OCI-LY1 (cell line): ENCODE measurements at regions not wholly inside any gene's neighbourhood (a gene's known extent, or its start where the extent isn't known, plus 50 kb on each side); places are given as distances from the start of the nearest gene placed in this dataset.

ENCODE experiments used
- EZH2 ChIP-seq: fragments of 200-600 bp; sonication (generic), shearing (Covaris generic); IDR thresholded peaks from 2 replicates; pipeline ENCODE4 v1.8.0; 2017; ENCODE audit warnings: borderline replicate concordance, mixed run types, mild to moderate bottlenecking, antibody characterized with exemption, low read length, moderate library complexity, mixed read lengths
- TF ChIP-seq, protein P1 (sequence below): fragments of 200-600 bp; sonication (generic), shearing (Covaris generic); IDR thresholded peaks from 2 replicates; pipeline ENCODE4 v1.5.1; 2017; ENCODE audit warnings: mild to moderate bottlenecking, antibody characterized with exemption, low read length, moderate library complexity, mixed read lengths

DNA sequence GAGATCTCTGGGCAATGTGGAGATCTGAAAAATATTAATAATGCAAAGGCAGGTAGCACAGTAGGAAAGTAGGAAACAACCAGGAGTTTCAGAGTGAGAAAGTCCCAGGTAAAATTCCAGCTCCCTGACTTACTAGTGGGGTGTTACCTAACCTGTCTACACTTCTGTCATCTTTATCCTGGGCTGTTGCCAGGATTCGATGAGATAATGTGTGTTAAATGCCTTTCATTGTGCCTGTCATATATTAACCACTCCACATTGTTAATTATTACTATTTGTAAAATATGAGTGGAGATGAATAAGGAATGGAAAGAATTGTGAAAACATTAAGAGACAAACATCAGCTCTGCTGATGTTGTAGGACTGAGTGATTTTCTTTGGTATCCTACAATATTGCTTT is 50.0 kb upstream of the FRMD4A start:
- TF ChIP-seq, protein P1, sequence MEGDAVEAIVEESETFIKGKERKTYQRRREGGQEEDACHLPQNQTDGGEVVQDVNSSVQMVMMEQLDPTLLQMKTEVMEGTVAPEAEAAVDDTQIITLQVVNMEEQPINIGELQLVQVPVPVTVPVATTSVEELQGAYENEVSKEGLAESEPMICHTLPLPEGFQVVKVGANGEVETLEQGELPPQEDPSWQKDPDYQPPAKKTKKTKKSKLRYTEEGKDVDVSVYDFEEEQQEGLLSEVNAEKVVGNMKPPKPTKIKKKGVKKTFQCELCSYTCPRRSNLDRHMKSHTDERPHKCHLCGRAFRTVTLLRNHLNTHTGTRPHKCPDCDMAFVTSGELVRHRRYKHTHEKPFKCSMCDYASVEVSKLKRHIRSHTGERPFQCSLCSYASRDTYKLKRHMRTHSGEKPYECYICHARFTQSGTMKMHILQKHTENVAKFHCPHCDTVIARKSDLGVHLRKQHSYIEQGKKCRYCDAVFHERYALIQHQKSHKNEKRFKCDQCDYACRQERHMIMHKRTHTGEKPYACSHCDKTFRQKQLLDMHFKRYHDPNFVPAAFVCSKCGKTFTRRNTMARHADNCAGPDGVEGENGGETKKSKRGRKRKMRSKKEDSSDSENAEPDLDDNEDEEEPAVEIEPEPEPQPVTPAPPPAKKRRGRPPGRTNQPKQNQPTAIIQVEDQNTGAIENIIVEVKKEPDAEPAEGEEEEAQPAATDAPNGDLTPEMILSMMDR = no peak
- no peak for TF ChIP-seq EZH2
